22Rv1 (cell line): ENCODE measurements at regions not wholly inside any gene's neighbourhood (a gene's known extent, or its start where the extent isn't known, plus 50 kb on each side); places are given as distances from the start of the nearest gene placed in this dataset.

Source experiments
- H3K27ac ChIP-seq: fragments of 450-650 bp; 2 replicates; pipeline ENCODE4 v1.5.1; 2017
- CTCF ChIP-seq: fragments of 450-650 bp; IDR thresholded peaks from 2 replicates; pipeline ENCODE4 v1.5.1; 2017; ENCODE audit warnings: mild to moderate bottlenecking
- ZFX ChIP-seq: fragments of 450-650 bp; IDR thresholded peaks from 2 replicates; pipeline ENCODE4 v1.6.1; 2017; ENCODE audit warnings: antibody characterized with exemption, borderline replicate concordance

- TF ChIP-seq CTCF (no peak), ZFX (no peak)
- no peak overlapping the region for H3K27ac ChIP-seq
Observed at GRCh38 chr2:2873450-2873811, 504.2 kb downstream of the EIPR1 start.

GRCh38 chr2:2872713-2873449, 504.7 kb downstream of the EIPR1 start:
- H3K27ac ChIP-seq = no peak overlapping the region
- TF ChIP-seq ZFX = no peak
- TF ChIP-seq CTCF = no peak

GRCh38 chr2:2872309-2872617, 505.4 kb downstream of the EIPR1 start:
- TF ChIP-seq CTCF = no peak
- TF ChIP-seq ZFX = no peak
- H3K27ac ChIP-seq = no peak overlapping the region

GRCh38 chr2:2871480-2872308, 505.9 kb downstream of the EIPR1 start:
- no peak overlapping the region for H3K27ac ChIP-seq
- TF ChIP-seq CTCF (no peak), ZFX (no peak)

GRCh38 chr2:2870106-2870505, 507.5 kb downstream of the EIPR1 start:
- H3K27ac ChIP-seq = no peak overlapping the region
- no peak for TF ChIP-seq ZFX
- no peak for TF ChIP-seq CTCF

- no peak for TF ChIP-seq ZFX
- TF ChIP-seq CTCF = no peak
- H3K27ac ChIP-seq = no peak overlapping the region
Observed at GRCh38 chr2:2869553-2869952, 508.1 kb downstream of the EIPR1 start.

GRCh38 chr2:2868085-2868484, 509.5 kb downstream of the EIPR1 start:
- TF ChIP-seq CTCF (no peak), ZFX (no peak)
- no peak overlapping the region for H3K27ac ChIP-seq
